ENCODE measurements at regions not wholly inside any gene's neighbourhood (a gene's known extent, or its start where the extent isn't known, plus 50 kb on each side); places are given as distances from the start of the nearest gene placed in this dataset.

DNA sequence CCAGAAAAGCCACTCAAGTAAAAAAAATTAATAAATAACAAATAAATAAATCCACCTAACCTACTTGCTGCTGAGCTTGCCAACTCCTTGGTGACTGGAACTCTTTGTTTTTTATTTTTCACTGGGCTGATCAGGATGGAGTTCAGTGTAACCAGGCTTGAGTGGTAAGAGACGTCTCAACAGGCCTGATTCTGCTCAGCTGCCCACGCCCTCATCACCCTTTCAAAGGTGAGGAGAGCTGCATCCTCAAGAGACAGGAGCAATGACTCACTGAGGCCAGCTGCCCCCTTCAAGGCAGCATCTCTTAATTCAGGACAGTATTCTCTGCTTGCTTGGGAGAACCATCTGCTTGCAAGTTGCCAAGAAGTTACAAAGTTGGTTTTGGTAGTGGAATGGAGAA lies 111.9 kb upstream of the CPM start:
- TF ChIP-seq CTCF (IDR thresholded peaks at IDR 0.05) (no peak), POLR2A (IDR thresholded peaks at IDR 0.05) (no peak)

All from lower leg skin (tissue), 3 donors.